DMS79 (cell line): ENCODE measurements at regions not wholly inside any gene's neighbourhood (a gene's known extent, or its start where the extent isn't known, plus 50 kb on each side); places are given as distances from the start of the nearest gene placed in this dataset.

Experiments
- DNase-seq: peaks from one replicate; lab custom pipeline; 2025; lab: John Stamatoyannopoulos, UW

GRCh38 chr15:88744548-88745020 is 58.7 kb upstream of the ACAN start:
- no peak for DNase-seq

DNA sequence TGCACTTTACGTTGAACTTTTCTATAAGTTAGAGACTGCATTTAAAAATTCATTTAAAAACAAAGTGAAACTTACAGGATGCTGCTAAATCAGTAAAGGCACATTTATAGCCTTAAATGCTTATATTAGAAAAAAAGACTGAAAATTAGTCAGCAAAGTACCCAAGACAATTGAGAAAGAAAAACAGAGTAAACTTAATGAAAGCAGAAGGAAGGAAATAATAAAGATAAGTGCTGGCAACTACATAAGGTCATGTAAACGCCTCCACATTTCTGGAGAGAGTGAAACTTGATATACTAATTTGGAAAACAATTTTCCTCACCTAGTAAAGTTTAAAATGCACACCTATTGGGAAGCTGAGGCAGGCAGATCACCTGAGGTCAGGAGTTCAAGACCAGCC is 58.2 kb upstream of the ACAN start:
- DNase-seq = no peak

- DNase-seq = no peak
Observed at GRCh38 chr15:88745696-88746095, 57.5 kb upstream of the ACAN start.

- no peak for DNase-seq
Observed at GRCh38 chr15:88746451-88746850, 56.8 kb upstream of the ACAN start.

- no peak for DNase-seq
Observed at GRCh38 chr15:88747111-88747510, 56.1 kb upstream of the ACAN start.

- DNase-seq = no peak
Observed at GRCh38 chr15:88747631-88748030, 55.6 kb upstream of the ACAN start.

DNA sequence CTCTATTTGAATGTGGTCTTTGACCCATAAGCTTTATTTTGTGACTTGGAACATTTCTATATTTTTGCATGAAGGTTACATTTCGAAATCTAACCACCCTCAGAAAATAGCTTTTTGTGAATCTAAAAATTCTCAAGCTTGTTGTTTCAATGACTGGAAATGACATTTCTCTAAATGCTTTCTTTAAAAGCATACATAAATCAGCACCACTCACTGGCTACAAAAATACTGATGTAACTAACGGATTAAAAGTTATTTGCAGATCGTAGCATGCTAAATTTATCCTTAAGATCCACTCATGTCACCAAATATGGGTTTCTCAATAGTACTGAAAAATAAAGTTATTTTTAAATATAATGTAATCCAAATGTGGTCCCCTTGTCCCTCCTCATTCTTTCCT is 55.2 kb upstream of the ACAN start:
- DNase-seq = no peak

DNA sequence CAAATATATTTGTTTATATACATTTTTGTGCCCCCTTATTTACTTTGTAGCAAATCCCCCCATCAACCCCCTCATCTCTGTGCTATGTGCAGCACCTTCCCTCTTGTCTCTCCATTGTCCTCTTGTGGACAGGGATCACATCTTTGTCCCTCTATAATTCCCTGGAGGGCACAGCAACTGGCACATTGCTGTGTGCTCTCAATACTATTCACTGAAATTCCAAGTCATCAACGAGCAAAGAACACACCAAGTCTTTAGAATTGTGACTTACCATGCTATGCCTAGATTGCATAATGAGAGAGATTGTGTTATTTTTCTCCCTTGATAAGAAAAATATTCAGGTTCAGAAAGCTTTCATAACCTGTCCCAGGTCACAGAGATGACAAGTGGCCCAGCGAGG is 54.6 kb upstream of the ACAN start:
- DNase-seq = no peak

GRCh38 chr15:88749699-88750098 is 53.5 kb upstream of the ACAN start:
- no peak for DNase-seq

- no peak for DNase-seq
Observed at GRCh38 chr15:88752501-88752900, 50.7 kb upstream of the ACAN start.

DNA sequence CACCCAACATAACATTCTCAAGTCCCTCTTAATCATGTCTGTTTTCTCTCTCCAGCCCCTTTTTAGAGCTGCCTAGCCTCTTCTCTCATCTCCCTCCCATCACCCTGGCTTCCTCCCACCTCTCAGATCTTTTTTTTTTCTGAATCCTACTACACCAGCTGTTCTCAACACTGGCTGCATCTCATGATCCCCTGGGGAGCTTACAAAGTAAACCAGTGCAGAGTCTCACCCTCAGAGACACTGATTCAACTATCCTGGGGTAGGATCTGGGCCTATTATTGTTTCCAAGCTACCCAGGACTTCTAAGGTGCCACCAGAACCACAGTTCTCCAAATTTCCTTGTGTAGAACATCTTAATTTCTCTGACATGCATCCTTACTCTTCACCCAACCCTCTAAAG is 50.3 kb upstream of the ACAN start:
- no peak for DNase-seq
